Skeletal muscle satellite cell (primary cell): ENCODE measurements at regions not wholly inside any gene's neighbourhood (a gene's known extent, or its start where the extent isn't known, plus 50 kb on each side); places are given as distances from the start of the nearest gene placed in this dataset.

ENCODE experiments used
- H3K27me3 ChIP-seq: 2 replicates; pipeline ENCODE4 v1.7.0; 2013; ENCODE audit warnings: low read length; ENCODE audit not compliant: control insufficient read depth, insufficient read depth
- H3K36me3 ChIP-seq: 2 replicates; pipeline ENCODE4 v1.7.0; 2013; ENCODE audit warnings: mild to moderate bottlenecking, control low read depth, low read length; ENCODE audit not compliant: insufficient read depth
- H3K4me1 ChIP-seq: 2 replicates; pipeline ENCODE4 v1.7.0; 2013; ENCODE audit warnings: low read length; ENCODE audit not compliant: control insufficient read depth, insufficient read depth
- H3K4me2 ChIP-seq: 2 replicates; pipeline ENCODE4 v1.7.0; 2013; ENCODE audit warnings: mild to moderate bottlenecking, low read length
- H3K4me3 ChIP-seq: 2 replicates; pipeline ENCODE4 v1.7.0; 2013; ENCODE audit warnings: low read length
- H3K9ac ChIP-seq: 2 replicates; pipeline ENCODE4 v1.7.0; 2013; ENCODE audit warnings: mild to moderate bottlenecking, low read depth, low read length, moderate library complexity
- H3K9me3 ChIP-seq: replicated peaks from 2 replicates; pipeline ENCODE4 v1.7.0; 2013; ENCODE audit warnings: mild to moderate bottlenecking, control low read depth, low read length

DNA sequence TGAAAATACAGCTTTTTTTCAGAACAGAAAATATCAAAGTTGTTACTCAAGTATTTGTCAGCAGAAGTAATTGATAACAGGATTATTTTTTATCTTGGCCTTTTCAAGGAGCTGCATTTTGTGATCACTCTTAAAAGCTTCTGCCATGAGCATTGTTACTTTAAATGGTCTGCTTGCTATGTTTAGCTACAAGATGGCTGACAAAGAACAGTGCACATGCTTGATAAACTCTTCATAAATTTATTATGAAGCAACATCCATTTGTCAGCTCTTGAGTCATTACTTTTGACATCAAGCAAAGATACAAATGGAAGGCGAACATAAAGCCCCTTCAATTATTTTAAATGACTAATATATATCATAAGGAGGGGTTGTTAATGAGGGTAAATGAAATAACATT lies 205.4 kb upstream of the RPS6KA3 start:
- no peaks in the 10 kb centered on the region for H3K9me3 ChIP-seq
- H3K4me1 ChIP-seq, result no peaks in the 10 kb centered on the region
- H3K9ac ChIP-seq, result no peak overlapping the region
- H3K4me2 ChIP-seq, result no peak overlapping the region
- no peak overlapping the region for H3K4me3 ChIP-seq
- H3K27me3 ChIP-seq, result no peaks in the 10 kb centered on the region
- no peaks in the 10 kb centered on the region for H3K36me3 ChIP-seq

DNA sequence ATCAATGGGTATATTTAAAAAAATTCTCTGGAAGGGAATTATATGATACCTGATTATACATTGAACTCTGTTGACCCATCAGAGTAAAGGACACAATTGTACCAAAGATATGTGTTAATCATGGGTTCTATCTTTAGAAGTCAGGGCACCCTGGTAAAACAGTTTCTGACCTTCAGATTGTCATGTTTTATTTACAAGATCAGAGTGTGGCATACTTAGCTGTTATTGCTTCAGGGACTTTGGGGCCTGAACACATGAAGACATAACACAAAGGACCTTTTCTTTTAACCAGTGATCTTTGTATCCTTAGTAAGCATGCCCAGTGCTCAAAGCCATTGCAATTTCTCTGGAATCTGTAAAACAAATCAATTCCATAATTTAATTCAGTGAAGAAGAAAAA lies 204.8 kb upstream of the RPS6KA3 start:
- Histone ChIP-seq H3K4me1 (no peaks in the 10 kb centered on the region), H3K4me3 (no peak overlapping the region), H3K4me2 (no peak overlapping the region), H3K36me3 (no peaks in the 10 kb centered on the region), H3K9me3 (no peaks in the 10 kb centered on the region), H3K27me3 (no peaks in the 10 kb centered on the region), H3K9ac (no peak overlapping the region)

- Histone ChIP-seq H3K9me3 (no peaks in the 10 kb centered on the region), H3K9ac (no peak overlapping the region), H3K36me3 (no peaks in the 10 kb centered on the region), H3K4me1 (no peaks in the 10 kb centered on the region), H3K4me3 (no peak overlapping the region), H3K4me2 (no peak overlapping the region), H3K27me3 (no peaks in the 10 kb centered on the region)
Measured at GRCh38 chrX:20463296-20464075, 196.8 kb upstream of the RPS6KA3 start.

GRCh38 chrX:20461576-20461975 lies 194.9 kb upstream of the RPS6KA3 start:
- Histone ChIP-seq H3K4me3 (no peak overlapping the region), H3K9ac (no peak overlapping the region), H3K27me3 (no peaks in the 10 kb centered on the region), H3K4me1 (no peaks in the 10 kb centered on the region), H3K9me3 (no peaks in the 10 kb centered on the region), H3K4me2 (no peak overlapping the region), H3K36me3 (no peaks in the 10 kb centered on the region)

GRCh38 chrX:20461002-20461401 lies 194.3 kb upstream of the RPS6KA3 start:
- H3K4me3 ChIP-seq, result no peak overlapping the region
- H3K4me1 ChIP-seq, result no peaks in the 10 kb centered on the region
- no peak overlapping the region for H3K4me2 ChIP-seq
- no peaks in the 10 kb centered on the region for H3K9me3 ChIP-seq
- no peak overlapping the region for H3K9ac ChIP-seq
- H3K36me3 ChIP-seq, result no peaks in the 10 kb centered on the region
- no peaks in the 10 kb centered on the region for H3K27me3 ChIP-seq

GRCh38 chrX:20459410-20460350 lies 193.0 kb upstream of the RPS6KA3 start:
- H3K9ac ChIP-seq, result no peak overlapping the region
- H3K36me3 ChIP-seq, result no peaks in the 10 kb centered on the region
- no peak overlapping the region for H3K4me3 ChIP-seq
- H3K4me1 ChIP-seq, result peaks cover 8% of the 10 kb centered on the region
- H3K27me3 ChIP-seq, result no peaks in the 10 kb centered on the region
- H3K4me2 ChIP-seq, result no peak overlapping the region
- no peaks in the 10 kb centered on the region for H3K9me3 ChIP-seq

DNA sequence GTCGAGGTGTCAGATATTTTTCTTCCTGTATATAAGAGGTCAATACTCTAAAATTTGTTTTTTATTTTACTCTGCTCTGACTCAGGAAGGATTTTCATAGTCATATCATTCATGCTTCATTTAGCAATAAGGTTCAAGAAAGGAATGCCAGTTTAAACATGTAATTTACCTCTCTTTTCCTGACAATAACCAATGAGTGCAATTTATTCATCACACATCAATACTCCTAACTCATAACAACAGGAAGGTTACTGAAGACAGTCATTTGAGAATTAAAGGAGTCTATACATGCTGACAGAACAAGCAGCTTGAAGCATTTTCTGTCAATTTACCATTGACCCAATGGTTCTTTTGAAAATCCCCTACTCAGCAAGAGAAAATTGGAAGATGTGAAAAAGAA lies 190.3 kb upstream of the RPS6KA3 start:
- no peak overlapping the region for H3K4me2 ChIP-seq
- H3K4me3 ChIP-seq, result no peak overlapping the region

GRCh38 chrX:20455001-20455400 lies 188.3 kb upstream of the RPS6KA3 start:
- H3K27me3 ChIP-seq, result no peaks in the 10 kb centered on the region
- no peaks in the 10 kb centered on the region for H3K9me3 ChIP-seq
- H3K4me1 ChIP-seq, result peaks cover 14% of the 10 kb centered on the region

More for the DNA sequence above, 190.3 kb upstream of the RPS6KA3 start:
- no peaks in the 10 kb centered on the region for H3K9me3 ChIP-seq
- no peaks in the 10 kb centered on the region for H3K27me3 ChIP-seq
- H3K36me3 ChIP-seq, result no peaks in the 10 kb centered on the region
- H3K4me1 ChIP-seq, result peaks cover 14% of the 10 kb centered on the region
- H3K9ac ChIP-seq, result no peak overlapping the region

GRCh38 chrX:20454117-20454516 lies 187.4 kb upstream of the RPS6KA3 start:
- H3K9me3 ChIP-seq, result no peaks in the 10 kb centered on the region
- no peak overlapping the region for H3K4me2 ChIP-seq
- H3K9ac ChIP-seq, result no peak overlapping the region
- no peak overlapping the region for H3K4me3 ChIP-seq
- no peaks in the 10 kb centered on the region for H3K27me3 ChIP-seq
- H3K4me1 ChIP-seq, result peaks cover 14% of the 10 kb centered on the region
- H3K36me3 ChIP-seq, result no peaks in the 10 kb centered on the region

More at GRCh38 chrX:20455001-20455400, 188.3 kb upstream of the RPS6KA3 start:
- no peak overlapping the region for H3K4me2 ChIP-seq
- no peaks in the 10 kb centered on the region for H3K36me3 ChIP-seq
- H3K4me3 ChIP-seq, result no peak overlapping the region
- H3K9ac ChIP-seq, result no peak overlapping the region

DNA sequence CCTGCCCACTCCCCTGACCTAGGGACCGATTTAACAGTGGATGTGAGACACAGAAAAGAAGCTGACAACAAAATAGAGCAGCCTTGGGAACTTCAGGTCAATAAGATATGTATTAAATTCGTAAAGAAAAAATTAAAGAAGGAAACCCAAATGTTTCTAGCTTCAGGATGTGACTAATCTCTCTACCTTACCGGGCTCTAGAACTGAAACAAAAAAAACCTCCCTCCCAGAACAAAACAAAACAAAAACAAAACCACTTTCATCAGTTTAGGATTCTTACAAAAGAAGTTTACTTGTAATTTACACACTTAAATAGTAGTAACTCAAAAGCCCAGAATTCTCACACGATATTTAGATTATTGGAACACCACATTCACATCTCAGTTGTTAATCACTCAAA lies 185.8 kb upstream of the RPS6KA3 start:
- H3K4me2 ChIP-seq, result no peak overlapping the region
- no peaks in the 10 kb centered on the region for H3K27me3 ChIP-seq
- H3K9ac ChIP-seq, result no peak overlapping the region

DNA sequence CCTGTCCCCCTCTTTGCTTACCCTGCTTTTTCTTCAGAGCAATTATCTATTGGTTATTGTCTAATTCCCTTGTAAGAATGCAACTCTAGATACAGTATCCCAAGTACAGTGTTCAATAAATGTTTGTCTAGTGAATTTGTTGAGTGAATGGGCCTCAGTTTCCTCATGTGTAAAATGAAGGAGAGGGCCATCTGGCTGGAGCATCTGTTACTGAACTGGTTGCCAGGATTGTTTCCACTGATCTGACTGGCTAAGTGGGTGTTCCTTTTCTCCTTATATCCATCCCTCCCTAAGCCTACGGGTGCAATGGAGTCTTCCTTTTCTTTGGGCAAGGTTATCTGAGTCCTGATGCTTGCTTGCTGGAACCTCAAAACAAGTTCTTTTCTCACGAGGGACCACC lies 185.2 kb upstream of the RPS6KA3 start:
- Histone ChIP-seq H3K4me3 (no peak overlapping the region), H3K4me2 (no peak overlapping the region), H3K4me1 (peaks cover 14% of the 10 kb centered on the region), H3K9me3 (no peaks in the 10 kb centered on the region), H3K9ac (no peak overlapping the region), H3K36me3 (no peaks in the 10 kb centered on the region), H3K27me3 (no peaks in the 10 kb centered on the region)

More for the DNA sequence above, 185.8 kb upstream of the RPS6KA3 start:
- Histone ChIP-seq H3K9me3 (no peaks in the 10 kb centered on the region), H3K36me3 (no peaks in the 10 kb centered on the region), H3K4me1 (peaks cover 14% of the 10 kb centered on the region), H3K4me3 (no peak overlapping the region)
